ENCODE measurements at regions not wholly inside any gene's neighbourhood (a gene's known extent, or its start where the extent isn't known, plus 50 kb on each side); places are given as distances from the start of the nearest gene placed in this dataset.
A peak's percentile ranks its signal among the peaks of the same experiment; 100 is the strongest.

DNA sequence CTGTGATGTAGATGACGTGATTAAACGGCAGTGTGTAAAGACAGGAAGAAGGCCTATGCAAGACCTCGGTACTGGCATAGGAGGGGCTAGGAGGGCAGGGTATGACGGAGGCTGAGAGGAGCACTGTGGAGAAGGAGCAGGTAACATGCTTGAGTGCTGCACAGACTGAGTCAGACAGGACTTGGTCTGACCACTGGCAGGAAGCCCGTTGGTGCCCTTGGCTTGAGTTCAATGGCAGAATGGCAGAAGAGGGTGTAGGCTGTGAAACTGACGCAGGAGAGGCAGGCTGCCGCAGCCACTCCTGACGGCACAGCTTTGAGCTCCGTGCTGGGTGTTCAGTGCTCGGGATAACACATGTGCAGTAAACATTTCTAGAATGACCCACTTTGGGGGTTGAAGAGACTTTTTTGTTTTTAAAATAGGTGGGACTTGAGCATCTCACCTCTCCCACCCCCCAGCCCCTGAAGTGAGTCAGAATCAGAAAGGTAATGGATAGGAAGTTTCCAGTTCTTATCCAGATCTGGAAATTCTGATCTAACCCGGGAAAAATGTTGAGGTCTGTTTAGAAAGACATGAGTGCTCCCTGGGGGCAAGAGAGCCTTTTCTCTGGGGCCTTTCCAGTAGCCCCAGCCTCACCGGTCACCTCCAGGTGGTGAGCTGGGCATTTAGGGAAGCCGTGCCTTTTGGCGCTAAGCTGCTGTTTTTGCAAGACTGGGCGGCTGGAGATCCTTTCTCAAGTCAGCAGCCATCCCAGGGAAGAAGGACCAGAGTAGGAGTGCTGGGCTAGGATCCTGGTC lies 126.4 kb downstream of the RPLP1 start:
- H3K4me3 ChIP-seq (ENCODE audit: low read depth, low read length), result no peak overlapping the region
- no peak for DNase-seq (ENCODE audit: low read depth)
- TF ChIP-seq, protein P1, sequence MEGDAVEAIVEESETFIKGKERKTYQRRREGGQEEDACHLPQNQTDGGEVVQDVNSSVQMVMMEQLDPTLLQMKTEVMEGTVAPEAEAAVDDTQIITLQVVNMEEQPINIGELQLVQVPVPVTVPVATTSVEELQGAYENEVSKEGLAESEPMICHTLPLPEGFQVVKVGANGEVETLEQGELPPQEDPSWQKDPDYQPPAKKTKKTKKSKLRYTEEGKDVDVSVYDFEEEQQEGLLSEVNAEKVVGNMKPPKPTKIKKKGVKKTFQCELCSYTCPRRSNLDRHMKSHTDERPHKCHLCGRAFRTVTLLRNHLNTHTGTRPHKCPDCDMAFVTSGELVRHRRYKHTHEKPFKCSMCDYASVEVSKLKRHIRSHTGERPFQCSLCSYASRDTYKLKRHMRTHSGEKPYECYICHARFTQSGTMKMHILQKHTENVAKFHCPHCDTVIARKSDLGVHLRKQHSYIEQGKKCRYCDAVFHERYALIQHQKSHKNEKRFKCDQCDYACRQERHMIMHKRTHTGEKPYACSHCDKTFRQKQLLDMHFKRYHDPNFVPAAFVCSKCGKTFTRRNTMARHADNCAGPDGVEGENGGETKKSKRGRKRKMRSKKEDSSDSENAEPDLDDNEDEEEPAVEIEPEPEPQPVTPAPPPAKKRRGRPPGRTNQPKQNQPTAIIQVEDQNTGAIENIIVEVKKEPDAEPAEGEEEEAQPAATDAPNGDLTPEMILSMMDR (IDR thresholded peaks at IDR 0.05; ENCODE audit: insufficient read depth, low read length), result no peak

DNA sequence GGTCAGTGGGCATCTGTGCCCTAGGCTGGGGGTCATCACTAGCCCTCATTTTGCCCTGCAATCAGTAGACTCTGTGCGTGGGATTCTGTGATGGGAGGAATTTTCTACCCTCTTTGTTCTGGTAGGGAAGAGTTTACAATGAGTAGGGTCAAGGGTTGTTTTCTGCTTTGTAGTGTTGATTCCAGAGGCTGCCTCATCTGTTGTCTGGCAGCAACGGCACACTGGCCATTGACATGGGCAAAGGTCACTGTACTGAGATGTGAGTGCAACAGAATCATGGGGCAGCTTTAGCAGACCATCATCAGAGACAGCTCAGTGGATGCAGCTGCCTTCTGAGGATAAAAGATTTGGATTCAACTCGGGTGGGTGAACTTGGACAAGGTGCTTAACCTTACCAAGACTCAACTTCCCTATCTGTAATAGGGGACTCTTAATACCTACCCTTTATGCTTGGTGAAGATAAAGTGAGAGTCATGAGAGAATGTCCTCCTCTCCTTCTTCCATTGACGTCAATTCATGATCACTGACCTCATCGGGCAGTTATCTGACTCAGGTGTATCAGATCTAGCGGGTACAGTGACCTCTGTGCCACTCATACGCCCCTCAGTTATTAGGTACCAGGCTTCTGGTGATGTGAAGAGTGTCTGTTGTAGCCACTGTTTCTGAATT lies 127.5 kb downstream of the RPLP1 start:
- TF ChIP-seq, protein P1 (IDR thresholded peaks at IDR 0.05; ENCODE audit: insufficient read depth, low read length), result no peak
- DNase-seq (ENCODE audit: low read depth), result no peak
- H3K4me3 ChIP-seq (ENCODE audit: low read depth, low read length), result no peak overlapping the region

DNA sequence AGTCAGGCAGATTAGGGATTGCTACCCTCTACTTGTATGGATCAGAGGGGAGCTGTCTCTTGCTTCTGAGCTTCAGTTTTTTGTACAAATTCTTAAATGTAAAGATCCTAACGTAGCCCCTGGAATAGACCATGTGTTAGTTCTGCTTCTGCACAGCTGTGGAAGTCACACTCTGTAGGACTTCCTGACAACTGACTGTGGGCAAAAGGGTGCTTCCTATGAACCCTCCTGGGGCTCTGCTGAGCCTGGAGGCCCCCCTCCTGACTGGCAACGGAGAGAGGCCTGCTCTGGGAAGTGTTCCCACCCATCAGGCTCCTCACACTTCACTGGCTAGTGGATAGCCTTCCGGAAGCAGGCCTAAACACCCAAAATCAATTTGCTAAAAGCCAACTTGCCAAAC lies 131.0 kb downstream of the RPLP1 start:
- no peak overlapping the region for H3K4me3 ChIP-seq (ENCODE audit: low read depth, low read length)
- DNase-seq (ENCODE audit: low read depth), result no peak
- TF ChIP-seq, protein P1 (IDR thresholded peaks at IDR 0.05; ENCODE audit: insufficient read depth, low read length), result no peak

GRCh38 chr15:69585937-69586336 lies 133.3 kb downstream of the RPLP1 start:
- DNase-seq (ENCODE audit: low read depth), result no peak
- TF ChIP-seq, protein P1 (IDR thresholded peaks at IDR 0.05; ENCODE audit: insufficient read depth, low read length), result no peak
- H3K4me3 ChIP-seq (ENCODE audit: low read depth, low read length), result no peak overlapping the region

DNA sequence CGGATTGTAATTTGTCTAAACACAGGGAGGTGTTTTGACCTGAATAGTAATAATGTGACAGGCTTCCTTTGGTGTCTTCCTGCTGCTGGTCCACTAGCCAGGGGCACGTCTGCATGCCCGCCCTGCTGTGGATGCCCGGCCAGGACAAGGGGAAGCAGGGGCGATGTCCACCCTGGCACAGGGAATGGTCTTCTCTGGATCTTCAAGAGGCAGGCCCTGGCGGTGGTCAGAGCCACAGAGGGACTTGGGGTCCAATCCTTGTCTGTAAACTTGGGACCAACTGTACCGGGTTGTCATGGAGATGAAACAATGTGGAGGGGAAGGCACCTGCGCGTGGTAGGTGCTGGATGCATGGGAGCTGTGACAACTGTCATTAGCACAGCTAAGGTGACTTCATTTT lies 134.1 kb downstream of the RPLP1 start:
- no peak for DNase-seq (ENCODE audit: low read depth)
- TF ChIP-seq, protein P1 (IDR thresholded peaks at IDR 0.05; ENCODE audit: insufficient read depth, low read length), result no peak
- no peak overlapping the region for H3K4me3 ChIP-seq (ENCODE audit: low read depth, low read length)

DNA sequence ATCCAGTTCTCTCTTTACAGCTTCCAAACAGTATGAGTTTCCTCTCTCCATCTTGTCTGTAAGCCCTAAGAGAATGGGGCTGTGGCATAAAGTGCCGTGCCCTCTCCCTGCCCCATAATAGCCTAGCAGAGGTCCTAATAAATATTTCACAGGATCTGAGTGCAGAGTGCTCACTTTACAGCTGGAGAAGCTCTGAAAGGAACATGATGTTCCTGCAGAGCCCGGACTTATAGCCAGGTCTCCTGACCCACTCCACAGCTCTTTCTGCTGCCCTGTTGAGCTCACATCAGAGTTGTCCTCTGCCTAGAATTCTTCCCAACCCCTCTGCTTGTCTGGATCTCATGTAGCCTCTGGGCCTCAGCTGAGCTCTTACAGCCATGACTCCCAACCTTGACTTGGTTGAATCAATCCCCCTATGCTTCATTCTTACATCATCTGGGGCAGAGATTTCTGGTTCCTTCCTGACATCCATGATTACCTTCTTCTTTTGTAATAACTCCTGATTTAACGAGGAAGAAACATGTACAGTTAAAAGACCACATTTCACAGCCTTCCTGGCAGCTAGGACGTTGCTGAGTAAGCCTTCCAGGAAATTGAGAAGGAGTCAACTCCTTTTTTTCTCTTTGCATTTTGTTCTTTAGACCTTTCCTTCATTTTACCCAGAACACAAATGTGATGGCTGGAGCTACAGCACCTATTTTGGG lies 135.3 kb downstream of the RPLP1 start:
- H3K4me3 ChIP-seq (ENCODE audit: low read depth, low read length), result no peak overlapping the region
- TF ChIP-seq, protein P1 (IDR thresholded peaks at IDR 0.05; ENCODE audit: insufficient read depth, low read length), result no peak
- peak; percentile 15 for DNase-seq (ENCODE audit: low read depth)
